ENCODE measurements at regions not wholly inside any gene's neighbourhood (a gene's known extent, or its start where the extent isn't known, plus 50 kb on each side); places are given as distances from the start of the nearest gene placed in this dataset.

DNA sequence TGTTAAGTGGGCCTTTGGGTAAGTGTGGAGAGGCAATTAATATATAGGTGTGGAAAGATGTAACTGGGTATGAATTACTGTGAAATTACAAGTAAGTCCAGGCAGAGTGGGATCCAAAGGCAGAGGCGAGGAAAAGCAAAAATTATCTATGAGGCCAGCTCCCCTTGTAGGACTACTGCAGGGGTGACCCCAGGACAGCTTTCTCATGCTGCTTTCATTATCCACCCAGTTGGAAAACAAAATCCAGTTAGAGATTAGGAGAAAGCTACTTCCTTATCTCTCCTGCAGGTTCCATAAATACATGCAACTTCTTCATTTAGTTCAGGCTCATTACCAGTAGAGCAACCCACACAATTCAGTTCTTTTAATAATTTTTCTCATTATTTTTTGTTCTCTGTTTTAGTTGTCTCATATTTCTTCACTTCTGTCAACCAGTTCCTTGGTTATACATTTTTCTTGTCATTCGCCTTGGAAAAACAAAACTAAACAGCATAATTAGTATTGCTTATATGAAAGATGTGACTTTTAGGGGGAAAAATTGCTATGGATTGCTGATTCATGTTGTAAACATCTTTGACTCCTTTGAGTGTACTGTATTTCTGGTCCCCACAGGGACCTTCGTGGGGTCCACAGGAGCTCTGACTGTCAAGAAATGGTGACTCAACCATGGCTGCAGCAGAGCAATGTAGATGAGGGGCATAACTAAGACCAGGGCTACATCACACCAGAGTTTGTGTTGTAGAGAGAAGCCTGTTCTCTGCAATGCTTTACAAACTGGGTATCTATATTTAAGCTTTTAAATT is 110.4 kb upstream of the PARD3B start:
- H2AFZ ChIP-seq: no peak overlapping the region
- TF ChIP-seq, protein P1, sequence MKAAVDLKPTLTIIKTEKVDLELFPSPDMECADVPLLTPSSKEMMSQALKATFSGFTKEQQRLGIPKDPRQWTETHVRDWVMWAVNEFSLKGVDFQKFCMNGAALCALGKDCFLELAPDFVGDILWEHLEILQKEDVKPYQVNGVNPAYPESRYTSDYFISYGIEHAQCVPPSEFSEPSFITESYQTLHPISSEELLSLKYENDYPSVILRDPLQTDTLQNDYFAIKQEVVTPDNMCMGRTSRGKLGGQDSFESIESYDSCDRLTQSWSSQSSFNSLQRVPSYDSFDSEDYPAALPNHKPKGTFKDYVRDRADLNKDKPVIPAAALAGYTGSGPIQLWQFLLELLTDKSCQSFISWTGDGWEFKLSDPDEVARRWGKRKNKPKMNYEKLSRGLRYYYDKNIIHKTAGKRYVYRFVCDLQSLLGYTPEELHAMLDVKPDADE (IDR thresholded peaks at IDR 0.05): no peak
- TF ChIP-seq EZH2 (IDR thresholded peaks at IDR 0.05; ENCODE audit: low read depth, unreplicated experiment) (no peak), EZH2phosphoT487 (IDR thresholded peaks at IDR 0.05; ENCODE audit: unreplicated experiment) (no peak), ZNF331 (CRISPR knock-in tag; IDR thresholded peaks at IDR 0.05; ENCODE audit: low read depth) (no peak), STAT1 (IDR thresholded peaks at IDR 0.05; ENCODE audit: unreplicated experiment) (no peak), JUNB (IDR thresholded peaks at IDR 0.05; ENCODE audit: unreplicated experiment) (no peak), ZNF114 (CRISPR knock-in tag; IDR thresholded peaks at IDR 0.05) (no peak), CREB1 (CRISPR knock-in tag; IDR thresholded peaks at IDR 0.05; ENCODE audit: low read depth) (no peak), POLR2AphosphoS5 (IDR thresholded peaks at IDR 0.05; ENCODE audit: low read depth) (no peak)
- TF ChIP-seq, protein P2, sequence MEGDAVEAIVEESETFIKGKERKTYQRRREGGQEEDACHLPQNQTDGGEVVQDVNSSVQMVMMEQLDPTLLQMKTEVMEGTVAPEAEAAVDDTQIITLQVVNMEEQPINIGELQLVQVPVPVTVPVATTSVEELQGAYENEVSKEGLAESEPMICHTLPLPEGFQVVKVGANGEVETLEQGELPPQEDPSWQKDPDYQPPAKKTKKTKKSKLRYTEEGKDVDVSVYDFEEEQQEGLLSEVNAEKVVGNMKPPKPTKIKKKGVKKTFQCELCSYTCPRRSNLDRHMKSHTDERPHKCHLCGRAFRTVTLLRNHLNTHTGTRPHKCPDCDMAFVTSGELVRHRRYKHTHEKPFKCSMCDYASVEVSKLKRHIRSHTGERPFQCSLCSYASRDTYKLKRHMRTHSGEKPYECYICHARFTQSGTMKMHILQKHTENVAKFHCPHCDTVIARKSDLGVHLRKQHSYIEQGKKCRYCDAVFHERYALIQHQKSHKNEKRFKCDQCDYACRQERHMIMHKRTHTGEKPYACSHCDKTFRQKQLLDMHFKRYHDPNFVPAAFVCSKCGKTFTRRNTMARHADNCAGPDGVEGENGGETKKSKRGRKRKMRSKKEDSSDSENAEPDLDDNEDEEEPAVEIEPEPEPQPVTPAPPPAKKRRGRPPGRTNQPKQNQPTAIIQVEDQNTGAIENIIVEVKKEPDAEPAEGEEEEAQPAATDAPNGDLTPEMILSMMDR (conservative IDR thresholded peaks at IDR 0.05; ENCODE audit: low read depth in 2 of 2): no peak
- H3K36me3 ChIP-seq (ENCODE audit: insufficient read depth): no peaks in the 10 kb centered on the region
- Mint-ChIP-seq H3K27ac (no peak overlapping the region), H3K4me3 (no peak overlapping the region), H3K36me3 (ENCODE audit: low read depth) (peaks cover 11% of the 10 kb centered on the region; the same call in 1 of the 3 replicates), H3K27me3 (ENCODE audit: insufficient read depth, low read depth, poor library complexity) (peaks cover 2% of the 10 kb centered on the region), H3K4me1 (peaks cover 8% of the 10 kb centered on the region), H3K9me3 (peaks cover 15% of the 10 kb centered on the region)
- H3K4me1 ChIP-seq (ENCODE audit: insufficient read depth): peaks cover 7% of the 10 kb centered on the region; the same call in 1 of the 2 replicates
- H3K9me2 ChIP-seq (ENCODE audit: insufficient read depth): peaks cover 26% of the 10 kb centered on the region; the same call in 1 of the 2 replicates
- ATAC-seq (no peak), DNase-seq (ENCODE audit: low spot score) (no peak)
- H3F3A ChIP-seq (replicated peaks; ENCODE audit: low read depth): no peaks in the 10 kb centered on the region
- H3K4me3 ChIP-seq: no peak overlapping the region
- no peaks in the 10 kb centered on the region for H3K79me2 ChIP-seq (replicated peaks; ENCODE audit: insufficient read depth)
- no peaks in the 10 kb centered on the region for H3K27me3 ChIP-seq (ENCODE audit: insufficient read depth)
- H4K20me1 ChIP-seq (replicated peaks; ENCODE audit: insufficient read depth): no peaks in the 10 kb centered on the region
- H3K4me2 ChIP-seq: no peak overlapping the region
- H3K27ac ChIP-seq (ENCODE audit: low read depth): no peak overlapping the region

GRCh38 chr2:204436230-204436629 is 109.0 kb upstream of the PARD3B start:
- Histone ChIP-seq H2AFZ (no peak overlapping the region), H4K20me1 (replicated peaks; ENCODE audit: insufficient read depth) (no peaks in the 10 kb centered on the region), H3K27ac (ENCODE audit: low read depth) (no peak overlapping the region), H3K4me1 (ENCODE audit: insufficient read depth) (peaks cover 7% of the 10 kb centered on the region; the same call in 1 of the 2 replicates), H3K36me3 (ENCODE audit: insufficient read depth) (no peaks in the 10 kb centered on the region), H3K4me2 (no peak overlapping the region), H3K9me2 (ENCODE audit: insufficient read depth) (peaks cover 21% of the 10 kb centered on the region; the same call in 1 of the 2 replicates), H3K27me3 (ENCODE audit: insufficient read depth) (no peaks in the 10 kb centered on the region), H3K79me2 (replicated peaks; ENCODE audit: insufficient read depth) (no peaks in the 10 kb centered on the region), H3F3A (replicated peaks; ENCODE audit: low read depth) (no peaks in the 10 kb centered on the region), H3K4me3 (no peak overlapping the region)
- ATAC-seq: no peak
- TF ChIP-seq, protein P2 (conservative IDR thresholded peaks at IDR 0.05; ENCODE audit: low read depth in 2 of 2): no peak
- TF ChIP-seq, protein P1 (IDR thresholded peaks at IDR 0.05): no peak
- no peak for TF ChIP-seq NANOG (IDR thresholded peaks at IDR 0.05; ENCODE audit: borderline replicate concordance)
- no peak for TF ChIP-seq ZNF114 (CRISPR knock-in tag; IDR thresholded peaks at IDR 0.05)
- no peak for TF ChIP-seq ZNF331 (CRISPR knock-in tag; IDR thresholded peaks at IDR 0.05; ENCODE audit: low read depth)
- no peak for TF ChIP-seq POLR2AphosphoS5 (IDR thresholded peaks at IDR 0.05; ENCODE audit: low read depth)
- TF ChIP-seq EZH2phosphoT487 (IDR thresholded peaks at IDR 0.05; ENCODE audit: unreplicated experiment): no peak
- no peak for TF ChIP-seq REST (IDR thresholded peaks at IDR 0.05; ENCODE audit: unreplicated experiment)
- TF ChIP-seq EZH2 (IDR thresholded peaks at IDR 0.05; ENCODE audit: low read depth, unreplicated experiment): no peak
- Mint-ChIP-seq H3K27ac (no peak overlapping the region), H3K36me3 (ENCODE audit: low read depth) (peaks cover 11% of the 10 kb centered on the region; the same call in 1 of the 3 replicates), H3K9me3 (peaks cover 15% of the 10 kb centered on the region), H3K4me3 (no peak overlapping the region), H3K27me3 (ENCODE audit: insufficient read depth, low read depth, poor library complexity) (peaks cover 2% of the 10 kb centered on the region), H3K4me1 (peaks cover 8% of the 10 kb centered on the region)
- no peak for DNase-seq (ENCODE audit: low spot score)

Data from GM23338 (cell line).